ENCODE measurements at regions not wholly inside any gene's neighbourhood (a gene's known extent, or its start where the extent isn't known, plus 50 kb on each side); places are given as distances from the start of the nearest gene placed in this dataset.

- no peak for TF ChIP-seq POLR2AphosphoS5 (IDR thresholded peaks at IDR 0.05; ENCODE audit: low read depth, low read length)
- no peak for TF ChIP-seq TAF1 (IDR thresholded peaks at IDR 0.05; ENCODE audit: low read depth, low read length)
- TF ChIP-seq POLR2A (IDR thresholded peaks at IDR 0.05; ENCODE audit: low read depth, low read length) = no peak
- no peak for TF ChIP-seq POU2F2 (IDR thresholded peaks at IDR 0.05; ENCODE audit: low read depth, low read length)
- TF ChIP-seq PAX5 (IDR thresholded peaks at IDR 0.05; ENCODE audit: insufficient read depth, low read length, severe bottlenecking) = no peak
Observed at GRCh38 chr19:32195706-32196610, 149.5 kb upstream of the ZNF507 start.
